Lung (tissue), 11 donors: ENCODE measurements at regions not wholly inside any gene's neighbourhood (a gene's known extent, or its start where the extent isn't known, plus 50 kb on each side); places are given as distances from the start of the nearest gene placed in this dataset.
A peak's percentile ranks its signal among the peaks of the same experiment; 100 is the strongest.
"Not testable (repeated sequence)": the region's sequence is repeated elsewhere in the genome, so short reads cannot be mapped to it uniquely, and the experiment has no call there.

Source experiments
- ATAC-seq: fragments of 200-7000 bp; cut with Tn5 transposase; one replicate; pipeline ENCODE4 v1.9.1; 2020; ENCODE audit warnings: moderate number of reproducible peaks; ENCODE audit not compliant: insufficient read depth, low FRiP score
- DNase-seq, 3 donors: peaks; one replicate each; pipeline ENCODE4 v3.0.0-alpha.2; 2013 to 2017
- H3K27ac ChIP-seq, 2 donors: one replicate each; pipeline ENCODE4 v1.5.1; 2013; ENCODE audit warnings: mild to moderate bottlenecking in 2 of 2, moderate library complexity in 2 of 2, control low read depth in 1 of 2, inconsistent platforms in 1 of 2, low read depth in 1 of 2, low read length in 1 of 2
- H3K27me3 ChIP-seq, 3 donors: one replicate each; pipeline ENCODE4 v1.5.1; 2013; ENCODE audit warnings: low read length in 2 of 3; ENCODE audit not compliant: control insufficient read depth in 3 of 3, insufficient read depth in 3 of 3
- H3K36me3 ChIP-seq, 4 donors: one replicate each; pipeline ENCODE4 v1.5.1; 2013; ENCODE audit warnings: low read length in 4 of 4, mild to moderate bottlenecking in 1 of 4, moderate library complexity in 1 of 4; ENCODE audit not compliant: control insufficient read depth in 4 of 4, insufficient read depth in 4 of 4
- H3K4me1 ChIP-seq, 5 donors: one replicate each; pipeline ENCODE4 v1.5.1; 2013; ENCODE audit warnings: low read length in 5 of 5, mild to moderate bottlenecking in 2 of 5, moderate library complexity in 1 of 5; ENCODE audit not compliant: control insufficient read depth in 5 of 5, insufficient read depth in 5 of 5
- H3K4me3 ChIP-seq: one replicate; pipeline ENCODE4 v1.5.1; 2013; ENCODE audit warnings: mild to moderate bottlenecking, control low read depth, moderate library complexity
- H3K9ac ChIP-seq, 2 donors: one replicate each; pipeline ENCODE4 v1.5.1; 2013; ENCODE audit warnings: low read length in 2 of 2, control low read depth in 1 of 2; ENCODE audit not compliant: insufficient read depth in 1 of 2
- H3K9me3 ChIP-seq, 4 donors: one replicate each; pipeline ENCODE4 v1.5.1; 2013; ENCODE audit warnings: low read length in 3 of 4, mild to moderate bottlenecking in 1 of 4, moderate library complexity in 1 of 4; ENCODE audit not compliant: control insufficient read depth in 4 of 4, insufficient read depth in 3 of 4
- WGBS, 2 donors: extraction: QIAGEN DNeasy Blood & Tissue Kit; methylation state at CpG; one replicate each; pipeline ENCODE4 v1.1.7; 2013; 5-methylcytosine and 5-hydroxymethylcytosine counted together
- TF ChIP-seq, protein P1 (sequence below): IDR thresholded peaks from 2 replicates; pipeline ENCODE4 v1.5.1; 2012; ENCODE audit warnings: mild to moderate bottlenecking; ENCODE audit errors: control extremely low read depth, extremely low read depth
- donor health status: control.
- donor health status: control.
- donor health status: Bipolar disorder and iron deficiency.
- donor health status: healthy.
- donor health status: DM: yes; HTN: yes; CAD: no.

DNA sequence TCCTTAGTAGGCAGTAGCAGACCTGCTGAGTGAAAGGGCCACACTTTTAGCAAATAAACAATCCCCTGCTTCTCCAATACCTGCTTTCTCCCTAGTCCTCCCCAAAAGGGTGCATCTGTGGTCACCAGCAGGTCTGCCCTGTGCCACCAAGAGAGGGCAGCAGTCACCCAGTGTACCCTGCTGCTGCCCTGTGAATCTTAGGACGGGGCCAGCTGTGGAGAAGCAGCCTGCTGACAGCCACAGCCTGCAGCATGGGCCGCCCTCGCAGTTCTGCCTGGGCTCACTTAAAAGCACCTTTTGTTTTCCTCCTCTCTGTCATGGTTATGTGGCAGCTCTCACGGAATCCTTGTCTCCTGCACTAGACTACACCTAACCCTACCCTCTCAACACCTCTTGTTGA lies 85.4 kb upstream of the DRD5 start:
- H3K36me3 ChIP-seq, ATAC-seq, H3K4me3 ChIP-seq, H3K27ac ChIP-seq, H3K9ac ChIP-seq, H3K27me3 ChIP-seq, H3K9me3 ChIP-seq, H3K4me1 ChIP-seq: not testable (repeated sequence)
- peak in 1 of 3 donors; percentile 23 for DNase-seq
- TF ChIP-seq, protein P1, sequence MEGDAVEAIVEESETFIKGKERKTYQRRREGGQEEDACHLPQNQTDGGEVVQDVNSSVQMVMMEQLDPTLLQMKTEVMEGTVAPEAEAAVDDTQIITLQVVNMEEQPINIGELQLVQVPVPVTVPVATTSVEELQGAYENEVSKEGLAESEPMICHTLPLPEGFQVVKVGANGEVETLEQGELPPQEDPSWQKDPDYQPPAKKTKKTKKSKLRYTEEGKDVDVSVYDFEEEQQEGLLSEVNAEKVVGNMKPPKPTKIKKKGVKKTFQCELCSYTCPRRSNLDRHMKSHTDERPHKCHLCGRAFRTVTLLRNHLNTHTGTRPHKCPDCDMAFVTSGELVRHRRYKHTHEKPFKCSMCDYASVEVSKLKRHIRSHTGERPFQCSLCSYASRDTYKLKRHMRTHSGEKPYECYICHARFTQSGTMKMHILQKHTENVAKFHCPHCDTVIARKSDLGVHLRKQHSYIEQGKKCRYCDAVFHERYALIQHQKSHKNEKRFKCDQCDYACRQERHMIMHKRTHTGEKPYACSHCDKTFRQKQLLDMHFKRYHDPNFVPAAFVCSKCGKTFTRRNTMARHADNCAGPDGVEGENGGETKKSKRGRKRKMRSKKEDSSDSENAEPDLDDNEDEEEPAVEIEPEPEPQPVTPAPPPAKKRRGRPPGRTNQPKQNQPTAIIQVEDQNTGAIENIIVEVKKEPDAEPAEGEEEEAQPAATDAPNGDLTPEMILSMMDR, result peak; percentile 10
- 49% methylated on average over 4 of the region's 4 CpGs for WGBS, 2 donors

DNA sequence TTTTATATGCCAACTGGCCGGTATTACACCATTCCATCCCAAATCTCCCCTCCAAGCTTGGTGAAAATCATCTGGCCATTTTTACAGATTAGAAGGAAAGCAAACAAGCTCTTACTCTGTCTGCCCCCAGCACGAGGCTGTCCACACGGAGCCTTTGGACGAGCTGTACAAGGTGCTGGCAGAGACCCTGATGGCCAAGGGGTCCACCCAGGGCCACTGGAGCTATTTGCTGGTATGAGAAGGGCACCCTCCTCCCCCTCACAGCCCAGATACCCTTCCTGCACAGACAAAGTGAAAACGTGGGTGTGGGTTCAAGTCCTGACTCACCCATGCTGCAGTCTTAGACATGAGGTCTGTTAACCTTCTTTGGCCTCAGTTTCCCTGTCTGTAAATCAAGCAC lies 84.9 kb upstream of the DRD5 start:
- not testable (repeated sequence) for H3K4me3 ChIP-seq, H3K27me3 ChIP-seq, H3K9me3 ChIP-seq, H3K9ac ChIP-seq, H3K4me1 ChIP-seq, DNase-seq, ATAC-seq, H3K27ac ChIP-seq, H3K36me3 ChIP-seq
- 85 to 87% methylated on average over 5 of the region's 5 CpGs for WGBS, 2 donors

DNA sequence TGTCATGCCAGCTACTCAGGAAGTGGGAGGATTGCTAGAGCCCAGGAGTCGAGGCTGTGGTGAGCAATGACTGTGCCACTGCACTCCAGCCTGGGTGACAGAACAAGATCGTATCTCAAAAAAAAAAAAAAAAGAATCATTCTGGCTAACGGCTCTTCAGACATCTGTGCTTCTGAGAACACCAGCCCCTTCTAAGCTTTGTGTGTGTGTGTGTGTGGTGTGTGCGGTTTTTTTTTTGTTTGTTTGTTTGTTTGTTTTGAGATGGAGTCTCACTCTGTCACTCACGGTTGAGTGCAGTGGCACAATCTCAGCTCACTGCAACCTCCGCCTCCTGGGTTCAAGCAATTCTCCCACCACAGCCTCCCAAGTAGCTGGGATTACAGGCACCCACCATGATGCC lies 79.4 kb upstream of the DRD5 start:
- not testable (repeated sequence) for H3K9ac ChIP-seq, H3K4me1 ChIP-seq, H3K27ac ChIP-seq, H3K9me3 ChIP-seq, H3K4me3 ChIP-seq, H3K36me3 ChIP-seq, DNase-seq, H3K27me3 ChIP-seq, ATAC-seq
- WGBS, 2 donors, result 70 to 77% methylated on average over 5 to 6 of the region's 6 CpGs

DNA sequence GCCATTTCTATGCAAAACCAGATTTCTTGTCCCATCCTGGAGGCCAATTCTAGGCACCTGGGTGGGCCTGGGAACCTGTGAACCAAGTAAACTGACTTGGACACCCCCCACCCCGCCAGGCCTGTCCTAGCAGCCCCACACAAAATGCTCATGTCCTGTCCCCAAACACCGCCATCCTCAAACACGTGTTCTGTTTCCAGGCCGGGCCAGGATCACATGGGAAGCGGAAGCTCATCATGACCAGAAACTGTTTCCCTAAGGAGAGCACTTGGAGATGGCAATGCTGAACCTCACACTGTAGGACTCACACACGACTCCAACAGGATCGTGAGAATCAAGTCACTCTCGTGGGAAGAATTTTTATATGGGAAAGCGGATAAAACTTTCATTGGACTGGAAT lies 78.7 kb upstream of the DRD5 start:
- H3K4me3 ChIP-seq, ATAC-seq, H3K4me1 ChIP-seq, H3K36me3 ChIP-seq, H3K9ac ChIP-seq, DNase-seq, H3K27ac ChIP-seq, H3K9me3 ChIP-seq, H3K27me3 ChIP-seq: not testable (repeated sequence)
- WGBS, 2 donors, result 94 to 98% methylated on average over 9 of the region's 9 CpGs

DNA sequence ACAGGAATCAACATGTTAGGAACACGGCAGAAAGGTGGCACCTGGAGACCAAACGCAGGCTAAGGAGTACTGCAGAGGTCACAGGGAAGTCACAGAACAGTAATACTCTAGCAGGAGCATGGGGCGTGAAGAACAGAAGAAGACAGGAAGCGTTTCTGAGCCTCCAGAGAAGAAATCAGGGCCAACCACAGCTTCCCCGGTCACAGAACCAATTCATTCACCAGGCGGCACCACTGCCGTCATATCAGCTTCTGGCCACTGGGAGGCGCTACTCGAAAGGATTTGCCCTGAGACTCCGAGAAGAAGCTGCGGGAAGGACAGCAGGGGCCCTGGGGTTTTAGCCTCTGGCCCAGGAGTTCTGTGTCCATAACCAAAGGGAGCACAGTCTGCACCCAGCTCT lies 78.0 kb upstream of the DRD5 start:
- 8 to 10% methylated on average over 11 of the region's 11 CpGs for WGBS, 2 donors
- Histone ChIP-seq H3K27me3 (no peaks in the 10 kb centered on the region), H3K4me1 (peaks cover 0 to 3% (median 0%) of the 10 kb centered on the region in 5 donors), H3K36me3 (no peaks in the 10 kb centered on the region), H3K9ac (no peak overlapping the region), H3K9me3 (no peaks in the 10 kb centered on the region), H3K4me3 (no peak overlapping the region), H3K27ac (no peak overlapping the region)
- ATAC-seq (no peak), DNase-seq (peak; percentile 37 to 57 (median 44))
- TF ChIP-seq, protein P1, result peak; percentile 52

DNA sequence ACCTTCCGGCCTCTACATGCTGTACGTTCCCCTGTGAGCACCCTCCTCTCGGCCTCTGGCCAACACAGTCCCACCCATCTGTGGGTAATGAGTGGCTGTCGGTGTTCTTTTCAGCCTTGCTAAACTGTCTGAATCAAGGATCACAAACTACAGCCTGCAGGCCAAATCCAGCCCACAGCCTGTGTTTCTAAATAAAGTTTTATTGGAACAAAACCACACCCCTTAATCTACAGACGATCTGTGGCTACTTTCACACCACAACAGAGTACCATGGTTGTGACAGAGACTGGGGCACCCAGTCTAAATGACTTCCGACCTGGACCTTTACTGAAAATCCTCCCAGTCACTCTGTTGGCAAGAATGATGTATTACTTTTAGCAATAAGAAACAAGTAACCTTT lies 77.3 kb upstream of the DRD5 start:
- not testable (repeated sequence) for H3K27me3 ChIP-seq, H3K4me1 ChIP-seq, H3K36me3 ChIP-seq, ATAC-seq, H3K27ac ChIP-seq, H3K4me3 ChIP-seq, H3K9me3 ChIP-seq, H3K9ac ChIP-seq, DNase-seq
- 85 to 96% methylated on average over 6 of the region's 6 CpGs for WGBS, 2 donors
